Heart left ventricle (tissue), 13 donors: ENCODE measurements at regions not wholly inside any gene's neighbourhood (a gene's known extent, or its start where the extent isn't known, plus 50 kb on each side); places are given as distances from the start of the nearest gene placed in this dataset.

ENCODE experiments used
- POLR2A ChIP-seq, 2 donors: fragments of 450-650 bp; IDR thresholded peaks; one replicate each; pipeline ENCODE4 v1.6.1; 2017; ENCODE audit warnings: antibody characterized with exemption in 2 of 2, mild to moderate bottlenecking in 2 of 2, moderate library complexity in 2 of 2
- TF ChIP-seq, protein P1 (sequence below), 12 donors: fragments of 200-600 bp; sonication (generic) in 4 of 12; IDR thresholded peaks; one replicate each; pipeline versions ENCODE4 v1.5.0 to v1.8.0; 2018 to 2022; ENCODE audit warnings: antibody characterized with exemption in 12 of 12, mild to moderate bottlenecking in 5 of 12
- donor health status: ischemic (EF 13 %, LVEDD 7.1; RV severe dilation, severe dysfunction).
- donor health status: DM: no; HTN: yes; CAD: no.
- donor health status: DM: no; HTN: no; CAD: no.
- donor health status: ischemic (EF 25% LVEDD 6.9; RV normal size, moderate dysfunction).
- donor health status: ischemic (EF 25% LVEDD 5.7; RV mildly dilated, moderate dysfunction).
- donor health status: ischemic (EF 35%, LVEDD 5.7; RV mildly dilated, moderate dysfunction).
- donor health status: nonischemic (EF 11% LVEDD 7.7; RV severe dilation, severe dysfunction).
- donor health status: DM: yes; HTN: yes; CAD: no.
- donor health status: PGD.
- donor health status: ischemic (EF 29% LVEDD 5.4; RV normal size, mild dysfunction).
- donor health status: nonischemic (EF 23%, LVEDD 6.1; RV moderate dilation, normal function).

- TF ChIP-seq, protein P1, sequence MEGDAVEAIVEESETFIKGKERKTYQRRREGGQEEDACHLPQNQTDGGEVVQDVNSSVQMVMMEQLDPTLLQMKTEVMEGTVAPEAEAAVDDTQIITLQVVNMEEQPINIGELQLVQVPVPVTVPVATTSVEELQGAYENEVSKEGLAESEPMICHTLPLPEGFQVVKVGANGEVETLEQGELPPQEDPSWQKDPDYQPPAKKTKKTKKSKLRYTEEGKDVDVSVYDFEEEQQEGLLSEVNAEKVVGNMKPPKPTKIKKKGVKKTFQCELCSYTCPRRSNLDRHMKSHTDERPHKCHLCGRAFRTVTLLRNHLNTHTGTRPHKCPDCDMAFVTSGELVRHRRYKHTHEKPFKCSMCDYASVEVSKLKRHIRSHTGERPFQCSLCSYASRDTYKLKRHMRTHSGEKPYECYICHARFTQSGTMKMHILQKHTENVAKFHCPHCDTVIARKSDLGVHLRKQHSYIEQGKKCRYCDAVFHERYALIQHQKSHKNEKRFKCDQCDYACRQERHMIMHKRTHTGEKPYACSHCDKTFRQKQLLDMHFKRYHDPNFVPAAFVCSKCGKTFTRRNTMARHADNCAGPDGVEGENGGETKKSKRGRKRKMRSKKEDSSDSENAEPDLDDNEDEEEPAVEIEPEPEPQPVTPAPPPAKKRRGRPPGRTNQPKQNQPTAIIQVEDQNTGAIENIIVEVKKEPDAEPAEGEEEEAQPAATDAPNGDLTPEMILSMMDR (IDR thresholded peaks at IDR 0.05): no peak
- no peak for TF ChIP-seq POLR2A (IDR thresholded peaks at IDR 0.05)
Observed at GRCh38 chr13:40456397-40456953, 210.0 kb downstream of the FOXO1 start.
